ENCODE measurements at regions not wholly inside any gene's neighbourhood (a gene's known extent, or its start where the extent isn't known, plus 50 kb on each side); places are given as distances from the start of the nearest gene placed in this dataset.

- H3K4me1 ChIP-seq = no peaks in the 10 kb centered on the region
- TF ChIP-seq CTCF (IDR thresholded peaks at IDR 0.05) = no peak
- DNase-seq = peak; percentile 67 to 76
- H3K36me3 ChIP-seq = no peaks in the 10 kb centered on the region
- peaks cover 0 to 2% of the 10 kb centered on the region in 2 donors for H3K27me3 ChIP-seq
- H3K9me3 ChIP-seq = no peaks in the 10 kb centered on the region
- H3K27ac ChIP-seq = no peak overlapping the region
- intact Hi-C loops (cut with DNase I; ENCODE audit: low total_unique reads) = no loop called here
- H3K4me3 ChIP-seq = no peak overlapping the region
Measured at GRCh38 chr4:26178854-26179253, 142.0 kb upstream of the RBPJ start.

GRCh38 chr4:26179316-26179760 is 141.5 kb upstream of the RBPJ start:
- DNase-seq = no peak
- TF ChIP-seq CTCF (IDR thresholded peaks at IDR 0.05) = no peak
- intact Hi-C loops (cut with DNase I; ENCODE audit: low total_unique reads) = no loop called here
- Histone ChIP-seq H3K4me1 (no peaks in the 10 kb centered on the region), H3K9me3 (no peaks in the 10 kb centered on the region), H3K27me3 (no peaks in the 10 kb centered on the region), H3K27ac (no peak overlapping the region), H3K36me3 (no peaks in the 10 kb centered on the region), H3K4me3 (no peak overlapping the region)

DNA sequence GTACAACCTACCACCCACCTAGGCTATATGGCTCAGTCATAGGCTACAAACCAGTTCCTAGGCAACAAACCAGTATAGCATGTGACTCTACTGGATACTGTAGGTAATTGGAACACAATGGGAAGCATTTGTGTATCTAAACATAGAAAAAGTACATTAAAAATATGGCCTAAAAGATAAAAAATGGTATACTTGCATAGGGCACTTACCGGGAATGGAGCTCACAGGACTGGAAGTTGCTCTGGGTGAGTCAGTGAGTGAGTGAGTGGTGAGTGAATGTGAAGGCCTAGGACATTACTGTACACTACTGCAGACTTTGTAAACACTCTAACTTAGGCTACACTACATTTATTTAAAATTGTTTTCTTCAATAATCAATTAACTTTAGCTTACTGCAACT is 139.2 kb upstream of the RBPJ start:
- no peak for TF ChIP-seq CTCF (IDR thresholded peaks at IDR 0.05)
- Histone ChIP-seq H3K9me3 (no peaks in the 10 kb centered on the region), H3K4me3 (no peak overlapping the region), H3K36me3 (no peaks in the 10 kb centered on the region), H3K27ac (no peak overlapping the region), H3K27me3 (no peaks in the 10 kb centered on the region), H3K4me1 (no peaks in the 10 kb centered on the region)
- DNase-seq = no peak
- intact Hi-C loops (cut with DNase I; ENCODE audit: low total_unique reads) = no loop called here

DNA sequence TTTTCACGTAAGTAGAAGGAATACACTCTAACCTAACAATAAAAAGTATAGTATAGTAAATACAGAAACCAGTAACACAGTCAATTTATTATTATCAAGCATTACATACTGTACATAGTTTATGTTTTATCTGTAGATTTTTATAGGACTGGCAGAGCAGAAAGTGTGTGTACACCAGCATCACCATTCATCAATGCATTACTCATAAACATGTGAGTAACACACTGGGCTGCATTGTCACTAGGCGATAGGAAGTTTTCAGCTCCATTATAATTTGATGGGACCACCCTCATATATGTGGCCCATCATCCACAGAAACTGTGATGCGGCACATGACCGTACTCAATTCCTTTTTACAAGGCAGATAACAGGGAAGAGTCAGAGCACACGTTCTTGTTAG is 137.8 kb upstream of the RBPJ start:
- Histone ChIP-seq H3K4me1 (no peaks in the 10 kb centered on the region), H3K9me3 (no peaks in the 10 kb centered on the region), H3K27me3 (no peaks in the 10 kb centered on the region), H3K36me3 (no peaks in the 10 kb centered on the region), H3K27ac (no peak overlapping the region), H3K4me3 (no peak overlapping the region)
- no peak for DNase-seq
- intact Hi-C loops (cut with DNase I; ENCODE audit: low total_unique reads) = no loop called here
- no peak for TF ChIP-seq CTCF (IDR thresholded peaks at IDR 0.05)

DNA sequence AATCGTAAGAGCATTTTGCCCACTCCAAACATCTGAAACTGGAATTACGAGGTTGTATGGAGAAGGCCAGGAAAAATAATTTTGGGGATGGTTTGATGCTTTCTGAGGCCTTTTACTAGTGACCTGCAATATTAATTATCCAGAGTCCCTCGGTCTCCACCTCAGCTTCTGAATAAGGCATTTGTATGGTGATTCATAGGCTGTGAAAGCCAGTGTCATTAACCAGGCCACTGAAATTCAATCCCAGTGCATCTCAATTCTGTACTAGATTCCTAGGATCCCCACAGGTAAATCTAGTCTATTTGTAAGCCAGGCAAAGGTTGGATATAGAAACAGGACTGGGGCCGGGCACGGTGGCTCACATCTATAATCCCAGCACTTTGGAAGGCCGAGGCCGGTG is 135.4 kb upstream of the RBPJ start:
- Histone ChIP-seq H3K36me3 (no peaks in the 10 kb centered on the region), H3K4me1 (no peaks in the 10 kb centered on the region), H3K27me3 (no peaks in the 10 kb centered on the region), H3K4me3 (no peak overlapping the region), H3K27ac (no peak overlapping the region), H3K9me3 (no peaks in the 10 kb centered on the region)
- TF ChIP-seq CTCF (IDR thresholded peaks at IDR 0.05) = no peak
- intact Hi-C loops (cut with DNase I; ENCODE audit: low total_unique reads) = no loop called here
- DNase-seq = no peak

- Histone ChIP-seq H3K9me3 (no peaks in the 10 kb centered on the region), H3K4me3 (no peak overlapping the region), H3K36me3 (no peaks in the 10 kb centered on the region), H3K27ac (no peak overlapping the region), H3K4me1 (no peaks in the 10 kb centered on the region), H3K27me3 (no peaks in the 10 kb centered on the region)
- TF ChIP-seq CTCF (IDR thresholded peaks at IDR 0.05) = no peak
- no peak for DNase-seq
- intact Hi-C loops (cut with DNase I; ENCODE audit: low total_unique reads) = no loop called here
Measured at GRCh38 chr4:26191353-26191752, 129.5 kb upstream of the RBPJ start.

Data from tibial artery (tissue), 4 donors.